ENCODE measurements at regions not wholly inside any gene's neighbourhood (a gene's known extent, or its start where the extent isn't known, plus 50 kb on each side); places are given as distances from the start of the nearest gene placed in this dataset.

DNA sequence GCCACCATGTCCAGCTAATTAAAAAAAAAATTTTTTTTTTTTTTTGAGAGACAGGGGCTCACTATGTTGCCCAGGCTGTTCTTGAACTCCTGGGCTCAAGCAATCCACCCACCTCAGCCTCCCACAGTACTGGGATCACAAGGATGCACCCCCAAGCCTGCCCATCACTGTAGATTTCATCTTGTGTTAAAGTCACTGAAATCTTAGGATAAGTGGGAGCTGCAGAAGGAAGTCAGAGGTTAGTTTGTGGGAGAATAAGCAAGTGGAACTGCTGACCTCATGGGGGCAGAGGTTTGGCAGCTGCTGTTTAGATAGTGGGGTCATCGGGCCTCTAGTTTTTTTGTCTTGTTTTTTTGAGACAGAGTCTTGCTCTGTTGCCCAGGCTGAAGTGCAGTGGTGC is 59.7 kb upstream of the MAX start:
- intact Hi-C loops (cut with DNase I): loop anchor here (5.0 to 10.0 kb wide), 5 partner anchors 243 to 913 kb away; no protein-coding TSS in a partner anchor
- Histone ChIP-seq H3K27ac (no peak overlapping the region), H3K4me1 (replicated peaks in 1 of 2) (no peaks in the 10 kb centered on the region), H3K4me3 (no peak overlapping the region), H3K36me3 (replicated peaks in 1 of 2) (no peaks in the 10 kb centered on the region), H3K27me3 (no peaks in the 10 kb centered on the region), H3K9me3 (replicated peaks in 1 of 3) (no peaks in the 10 kb centered on the region)
- TF ChIP-seq CTCF (IDR thresholded peaks at IDR 0.05) (no peak), POLR2A (IDR thresholded peaks at IDR 0.05) (no peak)
- WGBS, 4 donors: 36 to 67% (median 57%) methylated on average over 1 of the region's 1 CpG
- no peak for DNase-seq

GRCh38 chr14:65164068-65164824 is 61.9 kb upstream of the MAX start:
- intact Hi-C loops (cut with DNase I): loop anchor here (5.0 to 10.0 kb wide), 5 partner anchors 241 to 911 kb away; no protein-coding TSS in a partner anchor
- no peak overlapping the region for H3K4me3 ChIP-seq
- DNase-seq: peak in 4 of 7 donors; percentile 16 to 41 (median 34)
- WGBS, 4 donors: 34 to 41% (median 40%) methylated on average over 6 of the region's 6 CpGs
- H3K4me1 ChIP-seq (replicated peaks in 1 of 2): no peaks in the 10 kb centered on the region
- no peaks in the 10 kb centered on the region for H3K36me3 ChIP-seq (replicated peaks in 1 of 2)
- H3K9me3 ChIP-seq (replicated peaks in 1 of 3): no peaks in the 10 kb centered on the region
- TF ChIP-seq CTCF (IDR thresholded peaks at IDR 0.05) (peak; percentile 44 to 77 (median 67)), POLR2A (IDR thresholded peaks at IDR 0.05) (no peak)
- H3K27ac ChIP-seq: no peak overlapping the region
- H3K27me3 ChIP-seq: no peaks in the 10 kb centered on the region

- Histone ChIP-seq H3K27ac (no peak overlapping the region), H3K4me1 (replicated peaks in 1 of 2) (peaks cover 0 to 4% of the 10 kb centered on the region in 2 donors), H3K9me3 (replicated peaks in 1 of 3) (no peaks in the 10 kb centered on the region), H3K4me3 (no peak overlapping the region), H3K27me3 (no peaks in the 10 kb centered on the region), H3K36me3 (replicated peaks in 1 of 2) (no peaks in the 10 kb centered on the region)
- intact Hi-C loops (cut with DNase I): loop anchor here (5.0 to 10.0 kb wide), 5 partner anchors 240 to 910 kb away; no protein-coding TSS in a partner anchor
- DNase-seq: no peak
- TF ChIP-seq CTCF (IDR thresholded peaks at IDR 0.05) (no peak), POLR2A (IDR thresholded peaks at IDR 0.05) (no peak)
- WGBS, 4 donors: 69 to 75% (median 71%) methylated on average over 3 of the region's 3 CpGs
Measured at GRCh38 chr14:65164825-65165135, 62.5 kb upstream of the MAX start.

GRCh38 chr14:65167072-65167645 is 64.8 kb upstream of the MAX start:
- H3K4me1 ChIP-seq (replicated peaks in 1 of 2): peaks cover 0 to 14% of the 10 kb centered on the region in 2 donors
- intact Hi-C loops (cut with DNase I): loop anchor here (10.0 kb wide), 3 partner anchors 238 to 908 kb away; no protein-coding TSS in a partner anchor
- no peaks in the 10 kb centered on the region for H3K36me3 ChIP-seq (replicated peaks in 1 of 2)
- H3K4me3 ChIP-seq: no peak overlapping the region
- H3K27me3 ChIP-seq: no peaks in the 10 kb centered on the region
- H3K9me3 ChIP-seq (replicated peaks in 1 of 3): no peaks in the 10 kb centered on the region
- H3K27ac ChIP-seq: no peak overlapping the region
- TF ChIP-seq CTCF (IDR thresholded peaks at IDR 0.05) (no peak), POLR2A (IDR thresholded peaks at IDR 0.05) (no peak)
- no peak for DNase-seq
- 79 to 90% (median 84%) methylated on average over 3 of the region's 3 CpGs for whole genome bisulfite sequencing, 4 donors
